H1 (cell line): ENCODE measurements at regions not wholly inside any gene's neighbourhood (a gene's known extent, or its start where the extent isn't known, plus 50 kb on each side); places are given as distances from the start of the nearest gene placed in this dataset.

Experiments used
- CTCF ChIA-PET: fragments of 300-600 bp; sonication (Branson Sonifier 250); formaldehyde crosslinking; loops from one replicate; lab custom pipeline; 2021; ENCODE audit not compliant: partially characterized antibody; lab: Charles Lee
- POLR2A ChIA-PET: fragments of 300-600 bp; sonication (Branson Sonifier 250); formaldehyde crosslinking; loops from one replicate; lab custom pipeline; 2021; ENCODE audit warnings: inconsistent platforms; ENCODE audit not compliant: partially characterized antibody; lab: Charles Lee
- DNase-seq, 2 experiments: peaks; one replicate each; pipeline versions ENCODE4 v3.0.0 to v3.0.0-alpha.2; 2010 to 2022; ENCODE audit warnings: low spot score in 2 of 2, low read depth in 1 of 2, mixed read lengths in 1 of 2
- FAIRE-seq: peaks from 2 replicates; lab custom pipeline; 2011; peaks lifted over from hg19 to GRCh38; lab: Jason Lieb, UNC
- H2AFZ ChIP-seq: 2 replicates; pipeline ENCODE4 v1.8.1; 2012; ENCODE audit warnings: low read length, inconsistent platforms
- H2AK5ac ChIP-seq: 2 replicates; pipeline ENCODE4 v1.6.1; 2013; ENCODE audit warnings: low read depth, low read length
- H2BK120ac ChIP-seq: replicated peaks from 2 replicates; pipeline ENCODE3; 2013; ENCODE audit warnings: low read depth, low read length, inconsistent platforms
- H2BK12ac ChIP-seq: 2 replicates; pipeline ENCODE4 v1.6.1; 2013; ENCODE audit warnings: low read depth, low read length
- H2BK15ac ChIP-seq: 2 replicates; pipeline ENCODE4 v1.6.1; 2013; ENCODE audit warnings: low read length
- H2BK20ac ChIP-seq: 2 replicates; pipeline ENCODE4 v1.6.1; 2013; ENCODE audit warnings: low read length
- H2BK5ac ChIP-seq: 2 replicates; pipeline ENCODE4 v1.6.1; 2013; ENCODE audit warnings: low read depth, low read length
- H3K14ac ChIP-seq: 2 replicates; pipeline ENCODE4 v1.6.1; 2013; ENCODE audit warnings: inconsistent platforms; ENCODE audit not compliant: insufficient read length
- H3K18ac ChIP-seq: 2 replicates; pipeline ENCODE4 v1.6.1; 2013; ENCODE audit warnings: low read length; ENCODE audit errors: extremely low read depth
- H3K23ac ChIP-seq: 2 replicates; pipeline ENCODE4 v1.6.1; 2013; ENCODE audit warnings: inconsistent platforms; ENCODE audit not compliant: insufficient read length
- H3K23me2 ChIP-seq: 2 replicates; pipeline ENCODE4 v1.6.1; 2013; ENCODE audit warnings: low read depth, low read length
- H3K27ac ChIP-seq: 2 replicates; pipeline ENCODE4 v1.6.1; 2011; ENCODE audit warnings: low read depth, low read length, inconsistent platforms
- H3K27me3 ChIP-seq, 4 experiments: replicated peaks in 1 of 4; 1 replicate in 1 of 4; 2 replicates in 3 of 4; pipeline versions ENCODE4 v1.6.1 to v1.8.1; 2011 to 2013; ENCODE audit warnings: low read length in 3 of 4, mild to moderate bottlenecking in 3 of 4, inconsistent platforms in 2 of 4, mixed read lengths in 2 of 4, moderate library complexity in 1 of 4; ENCODE audit not compliant: control insufficient read depth in 3 of 4, insufficient read depth in 3 of 4; ENCODE audit errors: extremely low read depth in 1 of 4
- H3K36me3 ChIP-seq, 4 experiments: 2 replicates each; pipeline versions ENCODE4 v1.6.1 to v1.8.1; 2011 to 2013; ENCODE audit warnings: mild to moderate bottlenecking in 4 of 4, low read length in 3 of 4, moderate library complexity in 2 of 4, control low read depth in 1 of 4, inconsistent platforms in 1 of 4; ENCODE audit not compliant: insufficient read depth in 4 of 4, control insufficient read depth in 2 of 4
- H3K4ac ChIP-seq: replicated peaks from 2 replicates; pipeline ENCODE3; 2013; ENCODE audit warnings: low read length, low read depth, mixed read lengths, inconsistent platforms; ENCODE audit not compliant: insufficient read length
- H3K4me1 ChIP-seq, 4 experiments: replicated peaks in 1 of 4; 1 replicate in 1 of 4; 2 replicates in 3 of 4; pipeline versions ENCODE4 v1.6.1 to v1.8.1; 2011 to 2013; ENCODE audit warnings: low read length in 3 of 4, inconsistent platforms in 2 of 4, mixed read lengths in 1 of 4; ENCODE audit not compliant: insufficient read depth in 4 of 4, control insufficient read depth in 3 of 4
- H3K4me2 ChIP-seq, 2 experiments: 2 replicates each; pipeline versions ENCODE4 v1.6.1 to v1.8.1; 2011 to 2013; ENCODE audit warnings: low read depth in 2 of 2, low read length in 2 of 2, control low read depth in 1 of 2, inconsistent platforms in 1 of 2, mild to moderate bottlenecking in 1 of 2; ENCODE audit not compliant: insufficient read depth in 1 of 2
- H3K4me3 ChIP-seq, 4 experiments: fragments of 200-600, 300-600 bp in 1 of 4; sonication (generic), shearing (Covaris generic), sonication (Bioruptor Twin) in 1 of 4; 2 replicates each; pipeline versions ENCODE4 v1.5.1 to v1.8.1; 2011 to 2016; ENCODE audit warnings: low read length in 4 of 4, low read depth in 3 of 4, control low read depth in 2 of 4, inconsistent platforms in 2 of 4, mild to moderate bottlenecking in 2 of 4, mixed read lengths in 1 of 4, moderate library complexity in 1 of 4; ENCODE audit not compliant: insufficient read depth in 2 of 4; ENCODE audit errors: extremely low read depth in 1 of 4
- H3K56ac ChIP-seq: replicated peaks from 2 replicates; pipeline ENCODE3; 2013; ENCODE audit warnings: low read depth, mild to moderate bottlenecking, mixed read lengths, low read length, inconsistent platforms; ENCODE audit not compliant: insufficient read length
- H3K79me1 ChIP-seq: 2 replicates; pipeline ENCODE4 v1.6.1; 2013; ENCODE audit warnings: low read depth, low read length, control low read depth
- H3K79me2 ChIP-seq, 2 experiments: 2 replicates each; pipeline versions ENCODE4 v1.6.1 to v1.8.1; 2012 to 2013; ENCODE audit warnings: low read length in 2 of 2, mild to moderate bottlenecking in 2 of 2, inconsistent platforms in 1 of 2; ENCODE audit not compliant: insufficient read depth in 2 of 2, control insufficient read depth in 1 of 2
- H3K9ac ChIP-seq, 4 experiments: replicated peaks in 1 of 4; 1 replicate in 1 of 4; 2 replicates in 3 of 4; pipeline versions ENCODE4 v1.6.1 to v1.8.1; 2011 to 2013; ENCODE audit warnings: low read depth in 3 of 4, low read length in 3 of 4, control low read depth in 2 of 4, mild to moderate bottlenecking in 2 of 4, moderate library complexity in 2 of 4, inconsistent platforms in 1 of 4; ENCODE audit errors: extremely low read depth in 1 of 4
- H3K9me3 ChIP-seq, 2 experiments: 2 replicates each; pipeline versions ENCODE4 v1.6.1 to v1.8.1; 2012 to 2013; ENCODE audit warnings: mild to moderate bottlenecking in 2 of 2, moderate library complexity in 2 of 2, control low read depth in 1 of 2, inconsistent platforms in 1 of 2, low read depth in 1 of 2, low read length in 1 of 2, mixed read lengths in 1 of 2; ENCODE audit not compliant: insufficient read depth in 2 of 2
- H4K20me1 ChIP-seq, 2 experiments: replicated peaks in 1 of 2; 2 replicates each; pipeline versions ENCODE3 to v1.8.1; 2011 to 2013; ENCODE audit warnings: inconsistent platforms in 2 of 2, low read length in 2 of 2, mild to moderate bottlenecking in 1 of 2; ENCODE audit not compliant: insufficient read depth in 2 of 2, control insufficient read depth in 1 of 2
- H4K5ac ChIP-seq: 2 replicates; pipeline ENCODE4 v1.6.1; 2013; ENCODE audit warnings: low read length, low read depth, mixed read lengths, inconsistent platforms; ENCODE audit not compliant: insufficient read length
- H4K8ac ChIP-seq: 2 replicates; pipeline ENCODE4 v1.8.0; 2013; ENCODE audit warnings: mild to moderate bottlenecking, moderate library complexity, low read length, inconsistent platforms; ENCODE audit not compliant: insufficient read depth; ENCODE audit errors: extremely low read depth
- H4K91ac ChIP-seq: replicated peaks from 2 replicates; pipeline ENCODE3; 2013; ENCODE audit warnings: low read length, mixed read lengths, inconsistent platforms; ENCODE audit not compliant: insufficient read length
- ASH2L ChIP-seq: fragments of 200-600, 300-600 bp; sonication (generic); IDR thresholded peaks from one replicate; pipeline ENCODE4 v1.7.1; 2017; ENCODE audit warnings: low read length
- ATF3 ChIP-seq: IDR thresholded peaks from 2 replicates; pipeline ENCODE4 v1.6.1; 2011; ENCODE audit warnings: low read depth, mild to moderate bottlenecking, low read length; ENCODE audit not compliant: insufficient read depth
- CTCF ChIP-seq, 3 experiments: IDR thresholded peaks; 1 replicate in 2 of 3; 2 replicates in 1 of 3; pipeline versions ENCODE4 v1.5.1 to v1.6.1; 2011; ENCODE audit warnings: low read length in 3 of 3, mild to moderate bottlenecking in 3 of 3, inconsistent platforms in 2 of 3, low read depth in 1 of 3, moderate library complexity in 1 of 3; ENCODE audit not compliant: insufficient read depth in 1 of 3; ENCODE audit errors: control extremely low read depth in 1 of 3
- FOSL1 ChIP-seq: IDR thresholded peaks from 2 replicates; pipeline ENCODE4 v1.6.1; 2011; ENCODE audit warnings: mild to moderate bottlenecking, low read depth, low read length, moderate library complexity; ENCODE audit not compliant: insufficient read depth
- GABPA ChIP-seq: IDR thresholded peaks from 2 replicates; pipeline ENCODE4 v1.6.1; 2011; ENCODE audit warnings: mild to moderate bottlenecking, low read length, moderate library complexity, borderline replicate concordance; ENCODE audit not compliant: insufficient read depth
- HDAC6 ChIP-seq: IDR thresholded peaks from one replicate; pipeline ENCODE4 v1.7.1; 2012; ENCODE audit warnings: low read depth, mild to moderate bottlenecking, inconsistent platforms, low read length, moderate library complexity
- MAX ChIP-seq: IDR thresholded peaks from 2 replicates; pipeline ENCODE4 v1.6.1; 2012; ENCODE audit warnings: inconsistent platforms
- RAD21 ChIP-seq, 2 experiments: IDR thresholded peaks in 1 of 2; conservative IDR thresholded peaks in 1 of 2; 2 replicates each; pipeline ENCODE4 v1.6.1; 2011; ENCODE audit warnings: low read depth in 2 of 2, low read length in 2 of 2, improper control_type of control experiment in 1 of 2, inconsistent platforms in 1 of 2, mild to moderate bottlenecking in 1 of 2, moderate library complexity in 1 of 2
- RFX5 ChIP-seq: IDR thresholded peaks from 2 replicates; pipeline ENCODE4 v1.6.1; 2011; ENCODE audit warnings: low read depth, low read length, improper control_type of control experiment, borderline replicate concordance
- SAP30 ChIP-seq: fragments of 300-600 bp; sonication (generic); IDR thresholded peaks from 2 replicates; pipeline ENCODE4 v1.7.1; 2012; ENCODE audit warnings: low read length, moderate library complexity, mild to moderate bottlenecking, inconsistent platforms; ENCODE audit not compliant: insufficient read depth, insufficient replicate concordance
- TAF7 ChIP-seq: optimal IDR thresholded peaks from 2 replicates; pipeline ENCODE3; 2011; ENCODE audit warnings: low read depth, mild to moderate bottlenecking, inconsistent platforms, low read length, moderate library complexity, borderline replicate concordance
- WGBS, 2 experiments: shearing (Covaris generic) in 1 of 2; methylation state at CpG; one replicate each; pipeline versions ENCODE4 v1.1.6 to v1.1.7; 2013 to 2015; ENCODE audit warnings: low lambda C conversion rate in 2 of 2, mixed read lengths in 2 of 2, inconsistent platforms in 1 of 2, low coverage in 1 of 2, missing lambda C conversion rate in 1 of 2; ENCODE audit not compliant: insufficient replicate concordance in 2 of 2, insufficient coverage in 1 of 2, insufficient read length in 1 of 2; ENCODE audit errors: extremely low coverage in 1 of 2, missing lambda C conversion rate in 1 of 2; 5-methylcytosine and 5-hydroxymethylcytosine counted together

- H2BK12ac ChIP-seq = no peak overlapping the region
- H3K79me1 ChIP-seq = no peaks in the 10 kb centered on the region
- no peaks in the 10 kb centered on the region for H3K9me3 ChIP-seq
- FAIRE-seq (no peak), DNase-seq (no peak)
- no peaks in the 10 kb centered on the region for H3K27me3 ChIP-seq
- H2AFZ ChIP-seq = no peak overlapping the region
- no peak overlapping the region for H3K27ac ChIP-seq
- CTCF ChIA-PET = no interaction called here
- H2BK15ac ChIP-seq = no peak overlapping the region
- H4K20me1 ChIP-seq = no peaks in the 10 kb centered on the region
- no peaks in the 10 kb centered on the region for H3K79me2 ChIP-seq
- H2AK5ac ChIP-seq = no peak overlapping the region
- no peaks in the 10 kb centered on the region for H3K23me2 ChIP-seq
- 94% methylated on average over 3 of the region's 3 CpGs; no CpG with 5 or more reads in 1 of the 2 experiments for WGBS, 2 experiments
- POLR2A ChIA-PET = no interaction called here
- no peak overlapping the region for H2BK120ac ChIP-seq
- no peak overlapping the region for H4K8ac ChIP-seq
- no peak overlapping the region for H3K4me3 ChIP-seq
- no peak overlapping the region for H4K91ac ChIP-seq
- no peak overlapping the region for H3K23ac ChIP-seq
- no peak overlapping the region for H2BK5ac ChIP-seq
- H3K56ac ChIP-seq = no peak overlapping the region
- no peak overlapping the region for H4K5ac ChIP-seq
- no peaks in the 10 kb centered on the region for H3K4me1 ChIP-seq
- no peak overlapping the region for H3K18ac ChIP-seq
- no peaks in the 10 kb centered on the region for H3K36me3 ChIP-seq
- no peak overlapping the region for H3K14ac ChIP-seq
- H2BK20ac ChIP-seq = no peak overlapping the region
- no peak overlapping the region for H3K9ac ChIP-seq
- no peak overlapping the region for H3K4me2 ChIP-seq
- H3K4ac ChIP-seq = no peak overlapping the region
- TF ChIP-seq ASH2L (no peak), RAD21 (IDR thresholded peaks at IDR 0.05 in 1 of 2, conservative IDR thresholded peaks at IDR 0.05 in 1 of 2; ENCODE audit: low read depth in 2 of 2, low read length in 2 of 2) (no peak), GABPA (no peak), RFX5 (no peak), ATF3 (no peak), HDAC6 (no peak), SAP30 (no peak), CTCF (IDR thresholded peaks at IDR 0.05; ENCODE audit: control extremely low read depth in 1 of 3, insufficient read depth in 1 of 3, low read depth in 1 of 3, low read length in 3 of 3) (no peak), MAX (no peak), TAF7 (no peak), FOSL1 (no peak)
These were observed 69.2 kb upstream of the MIR17HG start for GRCh38 chr13:91278291-91278690.
